HPDE6-E6E7 (cell line): ENCODE measurements at regions not wholly inside any gene's neighbourhood (a gene's known extent, or its start where the extent isn't known, plus 50 kb on each side); places are given as distances from the start of the nearest gene placed in this dataset.
A peak's percentile ranks its signal among the peaks of the same experiment; 100 is the strongest.
"Not testable (repeated sequence)": the region's sequence is repeated elsewhere in the genome, so short reads cannot be mapped to it uniquely, and the experiment has no call there.

Source experiments
- DNase-seq: peaks from one replicate; pipeline ENCODE4 v3.0.0; 2011; ENCODE audit warnings: missing footprints; ENCODE audit errors: extremely low spot score

GRCh38 chr12:33323823-33324222 lies 115.8 kb downstream of the SYT10 start:
- DNase-seq: no peak

DNA sequence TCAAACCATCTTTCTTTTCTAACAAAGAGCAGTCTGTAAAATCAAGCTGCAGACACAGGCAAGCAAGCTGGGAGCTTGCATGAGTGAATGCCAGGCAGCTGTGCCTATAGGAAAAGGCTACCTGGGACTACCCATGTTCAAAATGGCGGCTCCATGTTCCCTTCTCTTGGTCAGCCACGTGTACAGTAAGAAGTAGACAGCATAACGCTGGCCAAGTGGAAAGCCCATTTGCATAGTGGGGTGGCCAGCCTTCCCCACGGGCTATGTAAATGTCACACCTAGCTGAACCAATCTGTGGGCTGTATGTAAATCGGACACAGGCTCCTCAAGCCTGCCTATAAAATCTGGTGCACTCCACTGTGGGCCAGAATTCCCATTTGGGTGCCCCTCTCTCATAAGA lies 117.1 kb downstream of the SYT10 start:
- DNase-seq: no peak

DNA sequence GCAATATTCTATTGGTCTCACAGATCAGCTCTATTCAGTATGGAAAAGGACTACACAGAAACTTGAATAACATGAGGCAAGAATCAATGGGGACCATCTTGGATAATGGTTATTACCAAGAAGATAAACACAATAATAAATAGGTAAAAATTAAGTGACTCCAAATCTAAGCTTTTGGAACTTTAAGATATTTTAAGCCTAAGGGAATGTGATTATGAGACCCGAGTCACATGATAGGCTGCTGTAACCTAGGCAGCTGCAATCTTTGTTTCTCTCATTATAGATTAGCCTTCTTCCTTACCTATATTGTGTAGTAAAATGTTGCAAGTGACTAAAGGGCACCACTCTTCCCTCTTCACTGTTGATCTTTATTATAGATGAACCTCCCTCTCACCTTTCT lies 121.9 kb downstream of the SYT10 start:
- DNase-seq: no peak

DNA sequence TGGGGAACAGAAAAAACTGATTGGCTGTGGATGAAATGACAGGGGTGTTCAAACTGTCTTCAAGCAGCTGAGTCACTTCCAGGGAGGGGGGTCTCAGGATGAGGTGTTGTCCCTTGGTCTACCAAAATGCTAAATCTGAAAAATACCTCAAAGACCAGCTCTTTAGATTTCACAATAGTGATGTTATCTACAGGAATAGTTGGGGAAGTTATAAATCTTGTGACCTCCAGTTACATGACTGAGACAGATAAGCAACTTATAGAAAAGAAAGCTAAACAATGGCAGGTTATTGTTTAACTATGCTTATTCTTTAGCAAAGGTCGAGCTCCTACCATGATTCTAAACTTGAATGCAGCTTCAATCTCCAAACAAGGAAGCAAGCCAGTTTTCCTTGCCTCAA lies 125.4 kb downstream of the SYT10 start:
- no peak for DNase-seq

- DNase-seq: no peak
These were observed 126.1 kb downstream of the SYT10 start for GRCh38 chr12:33313476-33313875.

- DNase-seq: no peak
These were observed 129.1 kb downstream of the SYT10 start for GRCh38 chr12:33310471-33310870.

DNA sequence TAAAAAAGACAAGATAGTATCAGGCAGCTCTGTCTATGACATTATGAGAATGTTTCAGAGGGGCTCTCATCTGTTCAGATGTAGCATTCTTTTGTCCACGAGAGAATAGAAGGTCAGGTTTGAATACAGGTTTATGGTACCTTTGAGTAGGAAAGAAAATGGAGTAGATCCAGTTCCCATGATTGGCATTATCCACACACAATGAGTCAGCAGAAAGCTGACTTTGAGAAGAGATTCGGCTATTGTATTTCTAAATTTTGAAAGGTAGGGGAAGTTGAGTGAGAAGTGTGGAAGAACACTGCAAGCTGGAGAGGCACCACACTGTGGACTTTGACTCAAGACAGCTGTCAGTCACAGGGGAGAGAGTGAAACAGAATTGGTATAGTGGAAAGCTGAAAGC lies 135.4 kb downstream of the SYT10 start:
- no peak for DNase-seq

DNA sequence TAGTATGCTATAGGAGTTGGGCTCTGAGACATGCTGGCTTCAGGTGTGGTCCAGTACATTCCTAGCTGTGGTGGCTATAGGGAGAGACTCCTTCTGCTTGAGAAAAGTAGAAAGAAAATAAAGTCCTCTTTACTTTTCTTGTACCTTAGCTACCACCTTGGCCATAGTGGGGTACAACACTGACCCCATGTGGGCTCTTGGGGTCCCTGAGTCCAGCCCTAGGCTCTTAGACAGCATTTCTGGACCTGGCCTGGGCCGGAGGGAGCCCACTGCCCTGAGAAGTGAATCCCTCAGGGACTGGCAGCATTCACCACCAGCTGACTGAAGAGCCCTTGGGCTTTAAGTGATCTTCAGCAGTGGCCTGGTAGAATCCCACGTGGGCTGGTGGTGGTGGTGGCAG lies 143.1 kb downstream of the SYT10 start:
- no peak for DNase-seq

- DNase-seq: no peak
These were observed 148.9 kb downstream of the SYT10 start for GRCh38 chr12:33290703-33291102.

- no peak for DNase-seq
These were observed 156.6 kb downstream of the SYT10 start for GRCh38 chr12:33283054-33283453.

GRCh38 chr12:33277376-33277775 lies 162.2 kb downstream of the SYT10 start:
- DNase-seq: no peak

- DNase-seq: no peak
These were observed 172.0 kb downstream of the SYT10 start for GRCh38 chr12:33267641-33268040.

DNA sequence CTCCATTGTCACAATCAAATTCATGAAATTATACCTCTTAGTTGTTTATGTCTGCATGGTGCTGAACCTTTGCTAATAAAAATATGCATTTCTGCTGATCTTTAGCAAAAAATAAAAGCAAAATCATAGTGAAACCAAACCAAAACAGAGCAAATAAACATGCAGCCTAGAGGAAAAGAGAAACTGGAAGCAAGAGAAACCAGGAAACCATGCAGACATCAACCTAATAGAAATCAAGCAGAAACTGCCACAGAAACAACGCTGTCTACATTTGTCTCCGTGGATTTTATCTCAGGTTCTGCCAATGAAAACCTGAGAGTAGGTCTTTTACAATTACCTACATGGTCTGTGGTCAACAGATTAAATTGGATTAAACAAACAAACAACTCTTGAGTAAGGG lies 173.7 kb downstream of the SYT10 start:
- DNase-seq: no peak

GRCh38 chr12:33265033-33265731 lies 174.4 kb downstream of the SYT10 start:
- DNase-seq: no peak

- no peak for DNase-seq
These were observed 186.4 kb downstream of the SYT10 start for GRCh38 chr12:33253178-33253577.

DNA sequence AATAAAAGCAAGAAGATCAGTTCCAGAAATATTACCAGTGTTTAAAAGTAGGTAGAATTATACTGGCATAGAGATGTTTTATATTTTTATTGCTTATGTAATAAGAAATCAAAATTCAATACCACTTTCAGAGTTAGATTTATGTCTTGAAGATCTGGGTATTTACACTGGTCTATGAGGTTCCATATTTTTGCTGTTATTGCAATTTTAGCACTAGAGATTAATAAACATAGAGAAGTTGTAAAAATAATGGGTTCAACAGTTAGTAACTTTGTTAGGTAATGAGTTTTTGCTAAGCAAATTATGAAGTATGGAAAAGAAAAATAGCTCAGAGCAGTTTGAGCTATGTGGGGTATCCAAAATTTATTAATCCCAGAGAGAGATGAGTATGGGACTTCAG lies 188.1 kb downstream of the SYT10 start:
- no peak for DNase-seq

DNA sequence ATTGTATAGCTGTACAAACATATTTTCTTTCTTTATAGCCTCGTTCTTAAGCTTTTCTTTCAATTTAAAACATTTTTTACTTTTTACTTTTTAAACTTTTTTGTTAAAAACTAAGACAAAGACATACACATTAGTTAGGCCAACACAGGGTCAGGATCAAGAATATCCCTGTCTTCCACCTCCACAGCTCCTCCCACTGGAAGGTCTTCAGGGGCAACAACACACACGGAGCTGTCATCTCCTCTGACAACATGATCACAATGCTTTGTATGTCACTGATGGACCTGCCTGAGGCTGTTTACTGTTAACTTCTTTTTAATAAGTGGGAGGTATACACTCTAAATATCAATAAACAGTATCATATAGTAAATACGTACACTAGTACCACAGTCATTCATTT lies 191.3 kb downstream of the SYT10 start:
- no peak for DNase-seq

- DNase-seq: no peak
These were observed 192.0 kb downstream of the SYT10 start for GRCh38 chr12:33247625-33248024.

DNA sequence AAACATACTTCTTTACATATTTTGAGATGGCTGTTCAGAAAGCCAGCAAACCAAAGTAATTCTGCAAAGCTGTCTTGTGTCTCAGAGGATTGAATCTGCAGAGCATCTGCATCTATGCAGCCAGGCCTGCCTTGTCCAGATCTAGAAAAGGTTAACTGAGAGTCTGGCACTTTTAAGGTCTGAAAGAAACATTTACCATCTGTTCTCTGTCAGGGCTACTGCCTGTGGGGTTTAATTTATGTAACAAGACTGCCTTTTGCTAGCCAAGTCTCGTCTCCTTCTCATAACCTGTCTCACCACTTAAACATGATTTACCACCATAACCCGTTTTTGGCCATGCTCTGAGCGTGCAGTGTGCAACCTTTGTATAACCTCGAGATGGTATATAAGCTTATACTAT lies 194.2 kb downstream of the SYT10 start:
- no peak for DNase-seq

GRCh38 chr12:33226671-33227070 lies 212.9 kb downstream of the SYT10 start:
- DNase-seq: no peak

DNA sequence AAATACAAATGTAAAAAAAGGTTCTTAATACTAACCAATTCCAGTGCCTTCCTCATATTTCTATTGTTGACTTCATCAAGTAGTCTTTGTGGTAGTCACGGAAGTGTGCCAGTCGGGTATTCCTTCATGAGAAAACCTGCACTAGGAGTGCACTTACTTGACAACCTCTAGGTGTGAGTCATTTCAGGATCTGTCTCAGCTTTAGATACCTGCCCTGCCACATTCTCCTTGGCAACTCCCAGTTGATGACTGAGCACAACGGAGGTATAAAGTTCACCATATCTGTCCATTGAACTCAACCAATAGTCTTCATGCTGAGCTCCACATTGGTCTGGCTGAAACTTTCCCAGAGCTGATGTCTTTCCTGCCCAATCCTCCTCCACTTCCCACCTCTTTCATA lies 215.7 kb downstream of the SYT10 start:
- DNase-seq: peak; percentile 91

DNA sequence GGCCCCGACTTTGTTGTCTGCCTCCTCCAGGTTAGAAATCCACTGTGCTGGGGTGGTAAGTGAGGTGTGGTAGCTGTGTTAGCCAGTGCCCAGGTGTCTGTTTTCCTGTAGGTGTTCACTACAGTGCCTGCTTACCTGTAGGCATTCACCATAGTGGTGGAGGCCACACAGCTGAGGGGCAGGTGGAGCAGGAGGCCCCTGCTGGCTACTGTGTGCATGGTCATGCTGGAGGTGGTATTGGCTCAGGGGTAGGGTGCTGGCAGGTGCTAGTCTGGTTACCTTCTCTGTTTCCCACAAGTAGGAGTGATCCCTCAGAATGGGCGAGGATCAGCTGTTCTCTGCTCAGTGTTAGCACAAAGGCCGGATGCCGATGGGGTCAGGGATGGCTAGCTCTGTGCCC lies 217.3 kb downstream of the SYT10 start:
- no peak for DNase-seq

DNA sequence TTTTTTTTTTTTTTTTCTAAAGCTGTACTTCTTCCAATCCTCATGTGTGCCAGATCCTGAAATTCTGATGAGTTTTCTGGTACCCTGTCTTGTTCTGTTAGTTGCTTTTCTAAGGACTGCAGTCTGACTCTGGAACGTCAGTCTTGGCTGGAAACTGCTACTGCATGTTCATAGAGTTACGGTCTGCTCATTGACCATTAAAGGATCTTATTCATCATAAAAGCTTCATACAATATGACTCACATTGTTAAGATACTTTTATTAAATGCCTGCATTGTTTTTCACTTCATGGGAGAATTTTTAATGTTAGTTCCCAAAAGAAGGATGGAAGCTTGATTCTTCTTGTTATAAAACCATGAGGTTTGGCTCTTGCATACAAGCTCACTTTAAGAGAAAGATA lies 233.6 kb downstream of the SYT10 start:
- DNase-seq: no peak

DNA sequence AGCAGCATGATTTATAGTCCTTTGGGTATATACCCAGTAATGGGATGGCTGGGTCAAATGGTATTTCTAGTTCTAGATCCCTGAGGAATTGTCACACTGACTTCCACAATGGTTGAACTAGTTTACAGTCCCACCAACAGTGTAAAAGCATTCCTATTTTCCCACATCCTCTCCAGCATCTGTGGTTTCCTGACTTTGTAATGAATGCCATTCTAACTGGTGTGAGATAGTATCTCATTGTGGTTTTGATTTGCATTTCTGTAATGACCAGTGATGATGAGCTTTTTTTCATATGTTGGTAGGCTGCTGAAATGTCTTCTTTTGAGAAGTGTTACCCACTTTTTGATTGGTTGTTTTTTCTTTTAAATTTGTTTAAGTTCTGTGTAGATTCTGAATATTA lies 245.2 kb downstream of the SYT10 start:
- not testable (repeated sequence) for DNase-seq
